ENCODE measurements at regions not wholly inside any gene's neighbourhood (a gene's known extent, or its start where the extent isn't known, plus 50 kb on each side); places are given as distances from the start of the nearest gene placed in this dataset. TPM values are rescaled to one million over a fixed set of nuclear protein-coding genes. Genes with fewer than 3 reads are reported as not detected.

DNA sequence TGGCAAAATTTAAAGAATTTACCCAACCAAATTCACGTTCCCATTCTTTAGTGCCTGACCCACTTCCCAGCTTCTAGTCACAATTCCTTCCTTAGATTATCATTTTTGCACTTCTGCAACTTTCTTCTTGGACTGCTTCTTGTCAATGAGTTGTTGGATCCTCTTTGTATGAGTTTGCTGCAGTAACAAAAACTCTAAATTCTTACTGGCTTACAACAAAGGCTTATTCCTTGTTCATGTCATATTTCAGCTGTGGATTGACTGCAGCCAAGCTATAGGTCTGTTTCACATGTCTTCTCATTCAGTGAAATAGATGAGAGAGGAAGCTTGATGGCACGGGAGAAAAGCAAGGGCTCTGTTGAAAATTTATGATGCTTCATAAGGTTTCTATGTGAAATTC, 50.4 kb upstream of the TGFBR2 start:
- ChIA-PET POLR2A (ENCODE audit: unreplicated experiment) (no interaction called here), CTCF (interaction anchor here (0.6 kb wide), 1 partner anchor 9 kb away, joined by 3 read pairs; no protein-coding TSS in a partner anchor)
- no peaks in the 10 kb centered on the region; the same call in 1 of the 2 replicates for H3K9me1 ChIP-seq (ENCODE audit: insufficient read depth, low read length)
- no peak overlapping the region for H3K4me2 ChIP-seq (ENCODE audit: low read depth, low read length)
- no peak overlapping the region for H3K9ac ChIP-seq (ENCODE audit: low read depth, low read length)
- H2BK5ac ChIP-seq (ENCODE audit: low read depth, low read length, poor library complexity, severe bottlenecking) = no peak overlapping the region
- peaks cover 2% of the 10 kb centered on the region; the same call in 1 of the 2 replicates for H3K4me1 ChIP-seq (ENCODE audit: control insufficient read depth, insufficient read depth, low read length)
- BruUV-seq (replicated peaks) = no TSS peak
- no peak overlapping the region for H3K56ac ChIP-seq (ENCODE audit: extremely low read depth, insufficient read depth, low read length)
- no peak for ATAC-seq (ENCODE audit: low read depth)
- no peak overlapping the region for H2AFZ ChIP-seq (replicated peaks; ENCODE audit: low read length, poor library complexity)
- H2BK15ac ChIP-seq (ENCODE audit: low read depth, low read length) = no peak overlapping the region
- H3K36me3 ChIP-seq (ENCODE audit: control insufficient read depth, insufficient read depth, low read length) = no peaks in the 10 kb centered on the region
- no peak for DNase-seq
- H4K20me1 ChIP-seq (ENCODE audit: insufficient read depth, low read length) = no peaks in the 10 kb centered on the region
- no peaks in the 10 kb centered on the region for H3K27me3 ChIP-seq (ENCODE audit: control insufficient read depth, insufficient read depth, low read length)
- H3K4ac ChIP-seq (ENCODE audit: low read depth, low read length) = no peak overlapping the region
- H2AK9ac ChIP-seq (replicated peaks; ENCODE audit: low read depth, low read length, poor library complexity) = no peak overlapping the region
- H4K5ac ChIP-seq (ENCODE audit: low read depth, low read length) = no peak overlapping the region
- in situ Hi-C loops (cut with MboI; ENCODE audit: low sequenced_read_pairs) (no loop called here), intact Hi-C loops (cut with micrococcal nuclease) (no loop called here), dilution Hi-C loops (cut with HindIII; ENCODE audit: low sequenced_read_pairs, unreplicated experiment) (no loop called here)
- H4K8ac ChIP-seq (ENCODE audit: low read depth in 2 of 2, low read length in 2 of 2) = no peak overlapping the region
- no peak overlapping the region for H2AK5ac ChIP-seq (ENCODE audit: low read depth, low read length)
- no peak overlapping the region for H3K23ac ChIP-seq (ENCODE audit: low read depth, low read length)
- H3K79me1 ChIP-seq (ENCODE audit: low read depth in 1 of 2, low read length in 2 of 2) = no peaks in the 10 kb centered on the region
- H3K9me3 ChIP-seq (ENCODE audit: control insufficient read depth, insufficient read depth, low read length) = no peaks in the 10 kb centered on the region
- H4K91ac ChIP-seq (ENCODE audit: insufficient read depth, low read depth, low read length) = no peak overlapping the region
- TF ChIP-seq CEBPB (IDR thresholded peaks at IDR 0.05; ENCODE audit: low read depth, low read length) (no peak), RAD21 (IDR thresholded peaks at IDR 0.05; ENCODE audit: low read length) (no peak), RCOR1 (IDR thresholded peaks at IDR 0.05; ENCODE audit: insufficient replicate concordance, low read length) (no peak), BHLHE40 (IDR thresholded peaks at IDR 0.05; ENCODE audit: low read depth, low read length) (no peak), SMC3 (IDR thresholded peaks at IDR 0.05; ENCODE audit: low read depth, low read length) (no peak)
- TF ChIP-seq, protein P1, sequence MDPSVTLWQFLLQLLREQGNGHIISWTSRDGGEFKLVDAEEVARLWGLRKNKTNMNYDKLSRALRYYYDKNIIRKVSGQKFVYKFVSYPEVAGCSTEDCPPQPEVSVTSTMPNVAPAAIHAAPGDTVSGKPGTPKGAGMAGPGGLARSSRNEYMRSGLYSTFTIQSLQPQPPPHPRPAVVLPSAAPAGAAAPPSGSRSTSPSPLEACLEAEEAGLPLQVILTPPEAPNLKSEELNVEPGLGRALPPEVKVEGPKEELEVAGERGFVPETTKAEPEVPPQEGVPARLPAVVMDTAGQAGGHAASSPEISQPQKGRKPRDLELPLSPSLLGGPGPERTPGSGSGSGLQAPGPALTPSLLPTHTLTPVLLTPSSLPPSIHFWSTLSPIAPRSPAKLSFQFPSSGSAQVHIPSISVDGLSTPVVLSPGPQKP (IDR thresholded peaks at IDR 0.05; ENCODE audit: borderline replicate concordance, low read depth, low read length) = no peak
- H3K14ac ChIP-seq (replicated peaks; ENCODE audit: low read depth, low read length) = no peak overlapping the region
- no peak overlapping the region for H3K4me3 ChIP-seq (ENCODE audit: insufficient read depth, low read depth, low read length)
- no peak overlapping the region for H3K27ac ChIP-seq (ENCODE audit: insufficient read depth, low read length)
- no peak overlapping the region for H2BK20ac ChIP-seq (ENCODE audit: low read depth, low read length)
- 33% methylated on average over 1 of the region's 2 CpGs; no CpG with 5 or more reads in 1 of the 2 experiments for WGBS, 2 experiments (ENCODE audit: extremely low coverage in 2 of 2, insufficient read length in 1 of 2)
- no peak overlapping the region for H2BK120ac ChIP-seq (ENCODE audit: low read depth, low read length)
- no peak overlapping the region for H3K18ac ChIP-seq (ENCODE audit: low read depth, low read length)

Small RNA genes lying in the stretch of these regions (microRNA-seq; reads per million reads assigned to microRNA genes)
- not detected for gene RF01848 (ENCODE audit: insufficient read depth, insufficient read length)

Small RNA genes lying in the stretch of these regions (small RNA-seq; reads per million reads assigned to genes)
- 0 reads per million in 5 experiments for gene RF01848

Measured in IMR-90 (cell line).